ENCODE measurements at regions not wholly inside any gene's neighbourhood (a gene's known extent, or its start where the extent isn't known, plus 50 kb on each side); places are given as distances from the start of the nearest gene placed in this dataset.

GRCh38 chr4:148574502-148574901 is 132.3 kb upstream of the NR3C2 start (continued):
- no peak for TF ChIP-seq PATZ1 (CRISPR knock-in tag; IDR thresholded peaks at IDR 0.05; ENCODE audit: borderline replicate concordance)
- no peak for TF ChIP-seq CSRNP3 (CRISPR knock-in tag; IDR thresholded peaks at IDR 0.05)

- no peak for ATAC-seq
- no peak for TF ChIP-seq CSDC2 (CRISPR knock-in tag; IDR thresholded peaks at IDR 0.05)
- no peak for TF ChIP-seq BACH2 (CRISPR knock-in tag; IDR thresholded peaks at IDR 0.05; ENCODE audit: borderline replicate concordance)
These were observed 131.9 kb upstream of the NR3C2 start for GRCh38 chr4:148574066-148574465.

GRCh38 chr4:148573296-148573695 is 131.1 kb upstream of the NR3C2 start:
- TF ChIP-seq ISL1 (CRISPR knock-in tag; IDR thresholded peaks at IDR 0.05), result no peak
- no peak for TF ChIP-seq TSHZ2 (CRISPR knock-in tag; IDR thresholded peaks at IDR 0.05)
- no peak for TF ChIP-seq ZNF70 (CRISPR knock-in tag; IDR thresholded peaks at IDR 0.05)
- TF ChIP-seq PATZ1 (CRISPR knock-in tag; IDR thresholded peaks at IDR 0.05; ENCODE audit: borderline replicate concordance), result no peak
- TF ChIP-seq SNAI2 (CRISPR knock-in tag; IDR thresholded peaks at IDR 0.05), result no peak
- no peak for TF ChIP-seq CREB5 (CRISPR knock-in tag; IDR thresholded peaks at IDR 0.05; ENCODE audit: low read depth)
- no peak for TF ChIP-seq ARNTL (CRISPR knock-in tag; IDR thresholded peaks at IDR 0.05; ENCODE audit: borderline replicate concordance, low read depth)
- no peak for TF ChIP-seq PPARA (CRISPR knock-in tag; IDR thresholded peaks at IDR 0.05; ENCODE audit: borderline replicate concordance)
- TF ChIP-seq BACH2 (CRISPR knock-in tag; IDR thresholded peaks at IDR 0.05; ENCODE audit: borderline replicate concordance), result no peak
- no peak for TF ChIP-seq ZNF8 (CRISPR knock-in tag; IDR thresholded peaks at IDR 0.05)
- TF ChIP-seq ZC3H10 (CRISPR knock-in tag; IDR thresholded peaks at IDR 0.05), result no peak
- TF ChIP-seq ZFP30 (CRISPR knock-in tag; IDR thresholded peaks at IDR 0.05), result no peak
- no peak for TF ChIP-seq CSDC2 (CRISPR knock-in tag; IDR thresholded peaks at IDR 0.05)
- no peak for TF ChIP-seq TCF4 (CRISPR knock-in tag; IDR thresholded peaks at IDR 0.05; ENCODE audit: borderline replicate concordance)
- no peak for TF ChIP-seq ZFP3 (CRISPR knock-in tag; IDR thresholded peaks at IDR 0.05)
- TF ChIP-seq POU6F1 (CRISPR knock-in tag; IDR thresholded peaks at IDR 0.05; ENCODE audit: borderline replicate concordance, low read depth), result no peak
- TF ChIP-seq RARB (CRISPR knock-in tag; IDR thresholded peaks at IDR 0.05), result no peak
- no peak for TF ChIP-seq GLIS3 (CRISPR knock-in tag; IDR thresholded peaks at IDR 0.05)
- ATAC-seq, result no peak
